Renal pelvis (tissue), 1 donor: ENCODE measurements at regions not wholly inside any gene's neighbourhood (a gene's known extent, or its start where the extent isn't known, plus 50 kb on each side); places are given as distances from the start of the nearest gene placed in this dataset.
"Not testable (repeated sequence)": the region's sequence is repeated elsewhere in the genome, so short reads cannot be mapped to it uniquely, and the experiment has no call there.

Experiments used
- DNase-seq: peaks from one replicate; pipeline ENCODE4 v3.0.0-alpha.2; 2013

DNA sequence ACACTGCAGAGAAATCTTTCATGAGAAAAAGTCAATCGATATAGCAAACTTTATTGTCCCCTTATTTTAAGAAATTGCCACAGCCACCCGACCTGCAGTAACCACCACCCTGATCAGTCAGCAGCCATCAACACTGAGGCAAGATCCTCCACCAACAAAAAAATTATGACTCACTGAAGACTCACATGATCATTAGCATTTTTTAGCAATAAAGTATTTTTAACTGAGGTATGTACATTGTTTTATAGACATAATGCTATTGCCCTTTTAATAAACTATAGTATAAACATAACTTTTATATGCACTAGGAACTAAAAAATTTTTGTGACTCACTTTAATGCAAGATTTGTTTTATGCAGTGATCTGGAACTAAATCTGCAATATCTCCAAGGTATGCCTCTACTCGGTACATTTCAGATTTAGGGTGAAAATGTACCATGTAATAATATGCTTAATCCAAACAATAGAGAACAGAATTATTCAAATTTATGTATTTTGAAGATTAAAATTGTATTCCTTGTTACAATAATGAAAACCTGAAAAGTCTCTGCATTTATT, 79.2 kb upstream of the CEP126 start:
- no peak for DNase-seq

GRCh38 chr11:101830475-101830874, 84.3 kb upstream of the CEP126 start:
- DNase-seq: not testable (repeated sequence)

DNA sequence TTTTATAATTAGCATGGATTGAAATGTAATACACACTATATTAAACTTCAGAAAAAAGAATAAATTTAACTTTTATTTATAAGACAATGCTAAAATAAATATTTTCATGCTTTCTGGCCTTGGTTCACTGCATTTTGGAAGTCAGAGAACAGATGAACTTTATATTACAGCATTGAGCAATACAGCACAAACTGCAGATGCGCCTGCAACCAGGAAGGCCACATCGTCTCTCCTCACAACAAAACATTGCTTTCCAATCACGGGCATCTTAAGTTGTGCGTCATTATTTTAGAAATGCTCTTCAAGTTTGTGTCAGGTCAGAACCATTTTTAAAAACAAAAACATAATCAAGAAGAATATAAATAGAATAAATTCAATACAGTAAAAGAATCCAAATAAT, 89.3 kb upstream of the CEP126 start:
- DNase-seq: no peak

DNA sequence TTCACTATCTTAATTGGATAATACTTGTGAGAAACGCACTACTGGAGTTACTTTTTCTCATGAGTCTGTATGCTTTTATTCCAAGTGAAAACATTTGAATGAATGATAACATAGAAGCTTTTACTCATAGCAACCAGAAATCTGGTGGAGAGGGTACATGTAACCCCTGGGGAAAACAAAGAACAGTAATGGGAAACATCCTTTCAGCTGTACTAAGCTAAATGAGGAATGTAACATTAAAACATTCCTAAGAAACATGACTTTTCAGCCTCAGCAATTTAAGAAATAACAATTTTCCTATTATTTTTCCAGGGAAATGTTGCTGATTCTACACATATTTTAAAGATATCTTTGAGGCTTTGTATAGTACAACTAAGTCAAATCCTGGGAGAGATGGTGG, 97.2 kb upstream of the CEP126 start:
- no peak for DNase-seq

- no peak for DNase-seq
Measured at GRCh38 chr11:101816613-101817012, 98.2 kb upstream of the CEP126 start.

DNA sequence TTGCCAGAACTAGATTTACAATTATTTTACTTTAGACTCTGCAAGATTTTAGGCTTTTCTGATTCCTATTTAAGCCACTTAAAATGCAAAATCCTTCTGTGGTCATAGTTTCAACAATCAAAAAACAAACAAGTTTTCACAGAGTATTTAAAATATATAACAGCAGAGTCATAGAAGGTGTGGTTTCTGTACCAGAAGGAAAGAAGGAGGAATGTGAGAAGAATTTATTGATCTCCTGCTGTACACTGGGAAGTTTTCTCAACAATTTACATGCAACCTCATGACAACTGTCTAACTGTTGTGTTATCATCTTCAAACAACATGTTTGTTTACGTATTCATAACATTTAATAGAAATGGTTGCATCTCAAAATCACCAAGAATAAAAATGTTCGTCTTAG, 102.3 kb upstream of the CEP126 start:
- DNase-seq: no peak

GRCh38 chr11:101810546-101810945, 104.3 kb upstream of the CEP126 start:
- DNase-seq: no peak

DNA sequence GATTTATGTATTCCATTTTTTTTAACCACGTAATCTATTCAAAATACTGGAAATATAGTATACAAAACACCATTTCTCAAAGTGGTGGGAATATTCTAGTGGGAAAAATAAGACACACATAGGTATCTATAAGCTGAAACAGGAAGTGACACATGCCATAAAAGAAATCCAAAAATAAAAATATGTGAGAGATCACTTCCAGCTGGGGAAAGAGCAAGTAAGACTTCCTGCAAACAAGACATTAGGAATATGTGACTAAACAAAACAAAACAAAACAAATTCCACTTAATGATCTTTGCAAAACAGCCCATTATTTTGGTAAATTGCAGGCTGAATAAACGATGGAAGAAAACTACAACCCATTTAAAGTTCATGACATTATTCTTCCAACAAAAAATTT, 107.3 kb upstream of the CEP126 start:
- no peak for DNase-seq

- no peak for DNase-seq
Measured at GRCh38 chr11:101803651-101804050, 111.2 kb upstream of the CEP126 start.

DNA sequence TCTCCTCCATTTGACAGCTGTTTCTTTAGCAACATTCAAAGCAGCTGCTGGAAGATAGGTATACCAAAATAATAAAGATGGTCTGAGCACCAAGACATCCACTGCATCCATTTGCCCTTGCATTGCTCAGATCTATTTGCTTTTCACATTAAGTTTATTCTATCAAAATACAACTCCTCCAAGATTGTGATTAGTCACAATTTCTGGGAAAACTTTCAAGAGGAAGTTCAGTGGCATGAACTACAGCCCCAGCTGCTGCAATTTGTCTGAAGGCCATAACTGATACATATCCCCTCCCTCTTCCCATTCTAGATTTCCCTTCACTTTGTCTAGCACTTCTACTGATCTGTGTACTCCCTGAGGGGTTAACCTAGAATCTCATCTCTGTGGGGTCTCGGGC, 117.5 kb upstream of the CEP126 start:
- DNase-seq: no peak

- DNase-seq: no peak
Measured at GRCh38 chr11:101792814-101793213, 122.0 kb upstream of the CEP126 start.

DNA sequence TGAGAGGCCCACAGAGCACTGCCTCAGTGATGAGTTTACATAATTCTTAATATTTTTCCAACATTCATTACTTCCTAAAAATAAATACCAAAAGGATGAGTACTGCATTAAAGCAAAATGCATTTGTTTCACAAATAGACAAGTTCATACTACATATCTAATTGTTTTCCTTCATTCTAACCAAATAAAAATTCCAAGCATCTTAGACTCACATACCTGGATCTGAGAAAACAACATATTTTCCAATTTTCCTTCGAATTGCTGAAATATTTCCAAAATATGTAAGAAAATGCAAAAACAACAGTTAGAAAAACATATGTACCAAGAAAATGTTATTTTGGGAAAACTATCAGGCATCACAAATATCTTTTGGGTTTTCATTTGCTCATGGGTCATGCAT, 127.9 kb upstream of the CEP126 start:
- no peak for DNase-seq

DNA sequence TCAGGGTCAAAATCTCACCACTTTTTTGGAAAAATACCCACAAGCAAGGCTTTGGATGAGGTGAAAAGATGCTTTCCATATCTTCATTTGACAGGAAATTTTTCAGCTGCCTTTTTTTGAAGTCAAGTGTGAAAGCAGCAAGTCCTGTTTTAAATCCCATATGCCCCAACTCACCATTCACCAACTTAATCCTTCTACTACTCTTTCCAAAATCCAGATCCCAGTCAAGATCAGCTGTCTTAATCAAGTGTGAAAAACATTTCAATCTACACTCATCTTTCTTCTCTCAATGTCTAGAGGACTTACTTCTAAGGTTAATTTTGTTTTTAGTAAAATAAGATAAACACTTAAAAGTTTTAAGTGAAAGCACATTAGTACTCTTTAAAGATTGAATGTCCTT, 128.4 kb upstream of the CEP126 start:
- no peak for DNase-seq

DNA sequence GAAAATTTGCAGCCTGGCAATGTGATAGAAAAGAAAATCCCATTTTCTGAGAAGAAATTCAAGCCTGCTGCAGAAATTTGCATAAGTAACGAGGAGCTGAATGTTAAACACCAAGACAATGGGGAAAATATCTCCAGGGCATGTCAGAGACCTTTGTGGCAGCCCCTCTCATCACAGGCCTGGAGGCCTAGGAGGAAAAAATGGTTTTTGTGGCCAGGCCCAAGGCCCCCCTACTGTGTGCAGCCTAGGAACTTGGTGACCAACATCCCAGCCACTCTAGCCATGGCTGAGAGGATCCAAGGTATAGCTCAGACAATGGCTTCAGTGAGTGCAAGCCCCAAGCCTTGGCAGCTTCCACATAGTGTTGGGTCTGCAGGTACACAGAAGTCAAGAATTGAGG, 135.6 kb upstream of the CEP126 start:
- not testable (repeated sequence) for DNase-seq

DNA sequence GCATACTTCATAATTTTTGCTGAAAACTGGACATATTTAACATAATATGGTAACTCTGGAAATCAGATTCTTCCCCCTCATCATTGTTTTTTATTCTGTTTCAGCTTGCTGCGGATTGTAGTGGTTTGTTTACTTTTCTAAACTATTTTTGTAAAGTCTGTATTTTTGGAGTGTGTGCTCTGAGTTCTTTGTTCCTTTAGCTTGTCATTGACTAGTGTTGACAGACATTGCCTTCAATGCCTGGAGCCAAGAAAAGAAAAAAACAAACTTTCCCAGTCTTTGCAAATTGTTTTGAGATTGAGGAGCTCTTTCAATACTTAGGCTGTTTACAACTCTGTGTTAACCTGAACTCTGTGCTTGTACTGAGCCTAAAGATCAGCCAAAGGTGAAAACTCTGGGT, 137.3 kb upstream of the CEP126 start:
- DNase-seq: no peak

DNA sequence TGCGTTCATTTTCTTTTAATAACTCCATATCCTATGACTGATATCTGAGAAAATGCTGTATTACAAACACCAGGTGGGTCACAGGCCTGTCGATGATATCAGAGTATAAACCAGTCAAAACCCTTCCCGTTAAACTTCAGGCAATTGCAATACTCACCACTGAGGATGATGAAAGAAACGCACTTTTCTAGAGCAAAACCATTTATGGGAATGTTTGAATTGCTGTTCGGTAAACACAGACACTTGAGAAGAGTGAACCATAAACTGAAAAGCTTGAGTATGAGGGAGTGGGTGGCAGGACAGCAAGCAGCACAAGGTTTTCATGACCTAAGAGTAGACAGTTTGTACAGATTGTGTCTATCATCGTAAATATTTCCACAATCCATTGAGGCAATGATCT, 139.8 kb upstream of the CEP126 start:
- no peak for DNase-seq

DNA sequence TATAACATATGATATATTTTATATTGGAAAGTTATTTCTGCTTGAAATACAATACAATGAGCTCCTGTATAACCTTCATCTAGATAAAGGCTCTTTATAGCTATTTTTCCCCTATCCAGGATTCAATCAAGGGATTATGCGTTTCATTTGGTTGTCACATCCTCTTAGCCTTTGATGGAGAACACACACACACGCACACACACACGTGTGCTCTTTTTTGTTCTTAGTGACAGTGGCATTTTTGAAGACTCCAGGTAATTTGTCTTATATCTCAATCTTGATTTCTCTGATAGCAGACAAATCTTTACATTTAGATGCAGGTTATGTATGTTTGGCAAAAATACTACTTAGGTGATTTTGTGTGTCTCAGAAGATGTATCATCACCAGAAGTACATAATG, 144.2 kb upstream of the CEP126 start:
- DNase-seq: no peak

- DNase-seq: no peak
Measured at GRCh38 chr11:101765932-101766331, 148.9 kb upstream of the CEP126 start.

- DNase-seq: no peak
Measured at GRCh38 chr11:101759771-101760450, 154.9 kb upstream of the CEP126 start.

GRCh38 chr11:101757741-101758140, 157.1 kb upstream of the CEP126 start:
- DNase-seq: no peak

DNA sequence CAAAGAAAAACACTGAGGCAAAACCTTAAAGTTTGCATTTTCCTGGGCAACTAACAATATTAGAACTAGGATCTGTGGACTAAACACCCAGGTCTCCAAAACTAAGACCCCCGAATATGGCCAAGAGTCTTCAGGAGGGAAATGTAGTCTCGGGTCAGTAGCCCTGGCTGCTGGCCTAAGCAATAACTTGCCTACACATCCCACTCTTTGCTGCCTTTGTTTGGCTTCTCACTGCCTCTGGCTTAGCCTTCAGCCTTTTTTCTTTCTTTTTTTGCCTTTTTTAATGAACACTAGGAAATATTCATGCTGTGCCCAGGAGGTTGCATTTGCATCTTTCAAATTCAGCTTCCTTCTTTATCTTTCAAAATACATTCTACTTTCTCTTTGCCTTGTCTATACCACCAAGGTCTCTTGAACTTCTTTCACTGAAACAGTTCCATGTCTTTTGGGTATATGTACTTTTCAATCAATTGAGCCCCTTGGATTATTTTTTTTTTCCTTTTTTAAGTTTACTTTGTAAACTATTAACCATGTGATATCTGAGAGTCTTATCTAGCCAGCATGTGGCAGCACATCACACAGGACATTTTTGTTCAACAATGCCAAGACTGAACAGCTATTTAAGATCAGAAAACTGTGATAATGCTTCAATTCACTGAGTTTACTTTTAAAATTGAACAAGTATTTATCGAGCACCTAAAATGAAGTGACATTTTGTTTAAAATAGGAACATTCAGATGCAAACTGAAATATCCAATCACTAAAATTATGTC, 165.0 kb upstream of the TRPC6 start:
- DNase-seq: peak; percentile 3

GRCh38 chr11:101745756-101746155, 161.9 kb upstream of the TRPC6 start:
- no peak for DNase-seq

- DNase-seq: no peak
Measured at GRCh38 chr11:101743828-101744227, 160.0 kb upstream of the TRPC6 start.
